ENCODE measurements at regions not wholly inside any gene's neighbourhood (a gene's known extent, or its start where the extent isn't known, plus 50 kb on each side); places are given as distances from the start of the nearest gene placed in this dataset.

- no peaks in the 10 kb centered on the region for H3K9me3 ChIP-seq (replicated peaks in 1 of 2; ENCODE audit: control insufficient read depth in 1 of 2, insufficient read depth in 1 of 2, low read length in 2 of 2)
- Mint-ChIP-seq H3K27ac (peak overlapping the region; percentile 79 to 95 (median 90)), H3K4me3 (no peak overlapping the region), H3K9me3 (peaks cover 0 to 3% (median 0%) of the 10 kb centered on the region in 7 donors), H3K4me1 (peaks cover 30% of the 10 kb centered on the region), H3K36me3 (no peaks in the 10 kb centered on the region), H3K27me3 (ENCODE audit: low read depth in 3 of 3) (no peaks in the 10 kb centered on the region)
- intact Hi-C loops (cut with micrococcal nuclease): no loop called here
- peak; percentile 7 to 61 (median 19) for DNase-seq
- no peaks in the 10 kb centered on the region for H3K36me3 ChIP-seq (replicated peaks in 1 of 2; ENCODE audit: control insufficient read depth in 1 of 2, insufficient read depth in 2 of 2, low read length in 2 of 2)
- H3K27me3 ChIP-seq (ENCODE audit: control insufficient read depth in 2 of 2, insufficient read depth in 2 of 2, low read length in 2 of 2): no peaks in the 10 kb centered on the region
- H3K79me2 ChIP-seq (ENCODE audit: insufficient read depth, low read length): no peaks in the 10 kb centered on the region
- H3K9ac ChIP-seq (ENCODE audit: insufficient read depth, low read length, poor library complexity, severe bottlenecking): no peak overlapping the region
- H3K4me3 ChIP-seq (replicated peaks in 1 of 3; ENCODE audit: low read depth in 2 of 3, low read length in 3 of 3): peak overlapping the region in 1 of 3 experiments; percentile 43
- peak overlapping the region in 1 of 2 donors; percentile 70 for H3K27ac ChIP-seq (ENCODE audit: low read depth in 1 of 2, low read length in 2 of 2)
- WGBS (ENCODE audit: insufficient coverage): no CpG with 5 or more reads among the region's 2 CpGs
- H3K4me1 ChIP-seq (ENCODE audit: control insufficient read depth in 1 of 2, insufficient read depth in 2 of 2, low read length in 2 of 2): peaks cover 14 to 34% of the 10 kb centered on the region in 2 donors
- H3K4me2 ChIP-seq (replicated peaks; ENCODE audit: extremely low read depth, low read length, poor library complexity, severe bottlenecking): peak overlapping the region; percentile 56
- H4K20me1 ChIP-seq (ENCODE audit: insufficient read depth, low read length): no peaks in the 10 kb centered on the region
- no peak for TF ChIP-seq CTCF (IDR thresholded peaks at IDR 0.05)
- no peak overlapping the region for H2AFZ ChIP-seq (ENCODE audit: insufficient read depth, low read depth, low read length, poor library complexity, severe bottlenecking)
Observed at GRCh38 chr7:88396295-88396947, 89.7 kb upstream of the STEAP4 start.

- Histone ChIP-seq H3K27me3 (ENCODE audit: control insufficient read depth in 2 of 2, insufficient read depth in 2 of 2, low read length in 2 of 2) (no peaks in the 10 kb centered on the region), H3K27ac (ENCODE audit: low read depth in 1 of 2, low read length in 2 of 2) (peak overlapping the region in 1 of 2 donors; percentile 70), H3K9me3 (replicated peaks in 1 of 2; ENCODE audit: control insufficient read depth in 1 of 2, insufficient read depth in 1 of 2, low read length in 2 of 2) (no peaks in the 10 kb centered on the region), H2AFZ (ENCODE audit: insufficient read depth, low read depth, low read length, poor library complexity, severe bottlenecking) (no peak overlapping the region), H4K20me1 (ENCODE audit: insufficient read depth, low read length) (no peaks in the 10 kb centered on the region), H3K4me2 (replicated peaks; ENCODE audit: extremely low read depth, low read length, poor library complexity, severe bottlenecking) (peak overlapping the region; percentile 56), H3K4me3 (replicated peaks in 1 of 3; ENCODE audit: low read depth in 2 of 3, low read length in 3 of 3) (peak overlapping the region in 1 of 3 experiments; percentile 43), H3K4me1 (ENCODE audit: control insufficient read depth in 1 of 2, insufficient read depth in 2 of 2, low read length in 2 of 2) (peaks cover 14 to 34% of the 10 kb centered on the region in 2 donors), H3K36me3 (replicated peaks in 1 of 2; ENCODE audit: control insufficient read depth in 1 of 2, insufficient read depth in 2 of 2, low read length in 2 of 2) (no peaks in the 10 kb centered on the region), H3K79me2 (ENCODE audit: insufficient read depth, low read length) (no peaks in the 10 kb centered on the region), H3K9ac (ENCODE audit: insufficient read depth, low read length, poor library complexity, severe bottlenecking) (no peak overlapping the region)
- no peak for TF ChIP-seq CTCF (IDR thresholded peaks at IDR 0.05)
- H3K27ac Mint-ChIP-seq: peak overlapping the region; percentile 78 to 95 (median 90)
- intact Hi-C loops (cut with micrococcal nuclease): no loop called here
- peak overlapping the region in 1 of 2 donors; percentile 53 for H3K4me3 Mint-ChIP-seq
- peaks cover 30% of the 10 kb centered on the region for H3K4me1 Mint-ChIP-seq
- H3K27me3 Mint-ChIP-seq (ENCODE audit: low read depth in 3 of 3): no peaks in the 10 kb centered on the region
- peak; percentile 77 to 89 (median 84) for DNase-seq
- peaks cover 0 to 3% (median 0%) of the 10 kb centered on the region in 7 donors for H3K9me3 Mint-ChIP-seq
- H3K36me3 Mint-ChIP-seq: no peaks in the 10 kb centered on the region
- 0% methylated on average over 1 of the region's 4 CpGs for WGBS (ENCODE audit: insufficient coverage)
Observed at GRCh38 chr7:88395715-88396114, 89.0 kb upstream of the STEAP4 start.
